Nucleus accumbens (tissue), 56 donors: ENCODE measurements at regions not wholly inside any gene's neighbourhood (a gene's known extent, or its start where the extent isn't known, plus 50 kb on each side); places are given as distances from the start of the nearest gene placed in this dataset.
"Not testable (repeated sequence)": the region's sequence is repeated elsewhere in the genome, so short reads cannot be mapped to it uniquely, and the experiment has no call there.

Source experiments
- DNase-seq, 56 donors: peaks; one replicate each; lab custom pipeline; 2025; lab: John Stamatoyannopoulos, UW

DNA sequence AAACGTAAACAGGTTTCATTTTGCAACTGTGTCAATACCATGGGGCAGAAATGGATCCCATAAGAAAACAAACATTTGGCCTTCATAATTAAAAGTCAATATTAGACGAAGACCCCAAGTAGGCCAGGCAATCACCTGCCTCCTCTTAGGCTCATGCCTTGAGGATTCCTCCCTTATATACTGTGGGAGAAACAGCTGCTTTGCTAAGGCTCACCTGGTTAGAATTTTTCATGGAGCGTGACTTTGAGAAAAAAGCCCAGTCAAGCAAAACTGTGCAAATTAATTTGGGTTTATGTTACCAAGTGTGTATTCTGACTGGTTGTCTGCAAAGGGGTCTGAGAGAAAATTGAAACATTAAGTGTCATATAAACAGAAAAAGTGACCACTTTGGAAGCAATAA, 605.3 kb upstream of the USP24 start:
- DNase-seq, result no peak

- no peak for DNase-seq
Observed at GRCh38 chr1:55819011-55819410, 603.8 kb upstream of the USP24 start.

DNA sequence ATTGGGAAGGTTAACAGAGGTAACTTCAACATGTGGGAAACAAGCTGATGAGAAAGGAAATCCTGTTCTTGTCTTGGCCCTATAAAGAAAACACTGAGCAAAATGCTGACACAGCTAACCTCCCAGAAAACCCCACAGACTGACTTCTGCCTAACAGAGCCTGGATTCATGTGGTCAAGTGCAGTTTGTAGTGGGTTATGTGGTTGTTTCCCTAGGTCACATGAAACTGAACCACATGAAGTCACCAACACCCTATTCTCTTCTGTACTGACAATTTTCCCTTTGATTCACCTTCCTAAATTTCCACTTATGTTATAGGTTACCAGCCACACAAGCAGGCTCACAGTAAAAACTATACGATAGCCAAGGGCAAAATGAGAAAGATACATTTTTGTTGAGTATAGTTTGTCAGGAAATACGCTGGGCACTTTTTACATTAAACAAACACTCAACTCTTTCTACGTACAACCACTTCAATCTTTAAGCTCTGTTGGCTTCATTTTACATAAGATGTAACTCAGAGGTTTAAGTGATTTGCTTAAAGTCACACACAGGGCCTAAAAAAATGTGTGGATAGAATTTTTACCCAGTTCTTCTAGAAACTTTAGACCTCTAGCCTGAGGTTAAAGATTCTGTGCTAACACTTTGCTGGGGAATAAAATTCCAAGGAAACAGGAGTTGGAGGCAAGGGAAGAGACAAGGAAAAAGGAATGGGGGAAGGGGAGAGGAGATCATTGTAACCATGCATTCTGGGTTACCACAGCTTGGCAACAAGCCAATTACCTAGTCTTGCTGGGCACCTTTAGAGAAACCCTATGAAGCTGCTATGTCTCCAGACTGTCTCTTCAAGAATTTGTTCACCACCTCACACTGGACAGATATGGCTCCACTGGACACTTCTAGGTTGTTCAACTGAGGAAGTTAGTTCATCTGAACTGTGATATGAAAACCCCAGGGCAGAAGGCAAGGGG, 601.6 kb upstream of the USP24 start:
- DNase-seq, result no peak

- no peak for DNase-seq
Observed at GRCh38 chr1:55815745-55816455, 600.7 kb upstream of the USP24 start.

GRCh38 chr1:55814967-55815366, 599.8 kb upstream of the USP24 start:
- no peak for DNase-seq

GRCh38 chr1:55813618-55814017, 598.5 kb upstream of the USP24 start:
- no peak for DNase-seq

DNA sequence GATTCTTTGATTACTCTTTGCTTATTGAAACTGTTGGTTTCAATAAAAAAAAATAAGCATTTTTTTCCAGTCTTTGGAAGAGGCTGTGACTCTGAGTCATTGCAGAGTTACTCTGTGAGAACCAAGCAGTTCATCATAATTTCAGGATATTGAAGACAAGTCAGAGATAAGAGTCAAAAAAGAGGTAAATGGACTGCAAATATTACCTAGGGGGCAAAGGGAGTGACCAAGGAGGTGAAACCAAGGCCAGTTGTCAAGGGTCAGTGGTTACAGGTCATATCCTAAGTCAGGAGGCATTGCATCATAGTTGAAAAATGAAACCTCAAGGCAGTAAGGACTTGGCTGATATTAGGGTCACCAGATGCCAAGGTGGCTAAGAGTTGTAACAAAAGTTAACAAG, 597.1 kb upstream of the USP24 start:
- DNase-seq, result no peak

DNA sequence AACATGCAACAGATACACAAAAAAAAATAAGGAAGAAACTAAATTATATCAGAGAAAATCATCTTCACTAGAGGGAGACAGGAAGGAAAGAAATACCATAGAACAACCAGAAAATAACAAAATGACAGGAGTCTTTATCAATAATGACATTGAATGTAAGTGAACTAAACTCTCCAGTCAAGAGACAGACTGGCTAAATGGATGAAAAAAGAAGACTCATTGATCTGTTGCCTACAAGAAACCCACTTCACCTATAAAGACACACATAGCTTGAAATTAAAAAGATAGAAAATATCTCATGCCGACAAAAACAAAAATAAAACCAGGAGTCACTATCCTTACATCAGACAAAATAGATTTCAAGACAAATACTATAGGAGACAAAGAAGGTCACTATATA, 593.1 kb upstream of the USP24 start:
- DNase-seq, result no peak

DNA sequence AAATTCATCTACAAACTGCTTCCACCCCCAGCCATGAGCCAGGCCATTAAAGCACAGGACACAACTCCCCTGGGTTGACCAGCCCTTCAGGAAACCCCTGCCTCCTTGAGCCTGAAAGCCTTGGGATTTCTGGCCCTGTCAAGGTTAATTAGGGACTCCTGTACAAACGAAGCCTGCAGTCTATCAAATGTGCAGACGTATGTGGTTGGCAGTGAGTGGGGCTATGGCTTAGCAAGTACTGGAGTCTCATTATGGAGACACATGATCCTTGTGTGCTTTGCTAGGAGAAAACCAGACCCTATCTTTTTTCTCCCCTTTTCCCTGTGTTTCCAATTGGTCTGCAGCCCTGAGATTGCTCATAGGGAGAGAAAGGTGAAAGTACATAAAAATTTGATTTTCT, 588.3 kb upstream of the USP24 start:
- no peak for DNase-seq

- DNase-seq, result no peak
Observed at GRCh38 chr1:55801481-55801880, 586.3 kb upstream of the USP24 start.

GRCh38 chr1:55800503-55800902, 585.3 kb upstream of the USP24 start:
- DNase-seq, result no peak

- no peak for DNase-seq
Observed at GRCh38 chr1:55793856-55794255, 578.7 kb upstream of the USP24 start.

- no peak for DNase-seq
Observed at GRCh38 chr1:55792870-55793269, 577.7 kb upstream of the USP24 start.

DNA sequence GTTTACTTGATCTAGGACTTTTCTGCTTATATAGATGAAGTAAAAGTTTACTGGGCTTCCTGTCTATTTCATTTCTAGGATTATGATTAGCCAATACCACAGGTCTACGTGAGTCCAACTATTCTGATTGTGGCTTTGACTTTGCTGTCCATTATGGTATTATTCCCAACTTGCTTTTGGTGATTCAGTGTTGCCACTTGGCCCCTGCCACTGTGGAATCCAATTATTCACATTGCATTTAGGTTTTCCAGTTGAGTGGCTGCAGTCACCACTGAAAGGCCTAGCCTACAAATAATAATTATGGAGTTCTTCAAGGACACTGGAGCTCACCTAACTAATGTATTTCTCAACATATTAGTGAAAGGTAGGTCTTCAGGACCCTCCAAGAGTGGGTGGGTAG, 574.3 kb upstream of the USP24 start:
- no peak for DNase-seq

DNA sequence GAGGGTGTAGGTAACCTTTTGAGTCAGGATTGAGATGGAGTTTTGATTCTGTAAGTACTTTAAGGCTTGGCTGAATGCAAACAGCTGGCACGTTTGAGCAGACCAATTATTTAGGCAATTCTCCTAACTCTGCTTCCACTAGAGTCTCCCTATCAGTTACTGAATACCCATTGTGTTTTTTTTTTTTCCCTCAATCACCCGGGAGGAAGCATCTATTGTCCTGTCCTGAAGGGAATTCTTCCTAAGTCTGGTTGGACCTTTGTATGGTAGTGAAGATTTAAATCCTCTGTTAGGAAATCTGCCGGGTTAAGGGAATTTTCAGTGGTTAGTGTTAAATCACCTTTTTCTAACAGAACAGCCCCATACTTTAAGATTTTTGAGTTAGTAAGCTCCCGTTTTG, 571.2 kb upstream of the USP24 start:
- no peak for DNase-seq

DNA sequence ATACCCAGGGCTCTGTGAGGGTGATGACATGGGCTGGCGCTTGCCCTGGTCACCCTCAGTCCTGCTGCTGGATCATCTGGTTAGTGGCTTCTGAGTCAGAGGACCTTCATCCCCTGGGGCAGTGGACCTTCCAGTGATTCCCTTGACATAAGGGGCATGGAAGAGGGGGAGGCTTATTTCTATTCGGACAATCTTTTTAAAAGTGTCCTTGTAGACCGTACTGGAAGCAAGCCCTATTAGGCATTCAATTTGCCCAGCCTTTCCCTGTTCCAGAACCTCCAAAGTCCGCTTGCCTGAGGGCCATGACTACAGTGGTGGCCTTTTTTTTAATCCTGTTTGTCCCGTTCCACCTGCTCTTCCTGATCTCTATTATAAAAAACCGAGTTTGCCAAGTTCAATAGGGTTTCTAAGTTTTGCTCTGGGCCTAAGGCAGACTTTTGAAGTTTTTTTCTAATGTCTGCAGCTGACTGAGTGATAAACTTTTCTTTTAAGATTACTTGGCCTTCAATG, 569.8 kb upstream of the USP24 start:
- not testable (repeated sequence) for DNase-seq

DNA sequence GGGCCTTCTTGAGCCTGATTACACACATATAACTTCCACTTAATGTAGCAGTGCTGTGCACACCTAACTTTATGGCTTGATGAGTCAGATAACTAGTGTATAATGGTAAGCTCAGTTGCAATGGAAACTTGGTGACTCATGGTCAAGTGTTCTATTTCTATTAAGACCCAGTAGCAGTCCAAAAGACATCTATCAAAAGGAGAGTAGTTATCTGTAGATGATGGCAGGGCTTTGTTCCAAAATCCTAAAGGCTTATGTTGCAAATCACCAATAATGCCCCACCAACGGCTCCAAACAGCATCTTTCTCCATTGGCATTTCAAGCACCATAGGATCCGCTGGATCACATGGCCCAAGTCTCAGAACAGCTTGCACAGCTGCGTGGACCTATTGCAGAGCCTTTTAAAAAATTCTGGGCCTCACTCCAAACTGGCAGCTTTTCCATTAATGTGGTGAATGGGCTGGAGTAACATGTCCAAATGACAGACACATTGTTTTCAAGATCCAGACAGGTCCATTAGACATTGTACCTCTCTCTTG, 566.8 kb upstream of the USP24 start:
- peak in 3 of 56 donors; percentile 1 to 3 (median 2) for DNase-seq

- DNase-seq, result no peak
Observed at GRCh38 chr1:55781003-55781402, 565.8 kb upstream of the USP24 start.

- no peak for DNase-seq
Observed at GRCh38 chr1:55777545-55777944, 562.4 kb upstream of the USP24 start.

GRCh38 chr1:55775007-55775406, 559.8 kb upstream of the USP24 start:
- DNase-seq, result no peak

- no peak for DNase-seq
Observed at GRCh38 chr1:55774446-55774845, 559.3 kb upstream of the USP24 start.
